Fibroblast of the aortic adventitia (primary cell): ENCODE measurements at regions not wholly inside any gene's neighbourhood (a gene's known extent, or its start where the extent isn't known, plus 50 kb on each side); places are given as distances from the start of the nearest gene placed in this dataset.

ENCODE experiments used
- DNase-seq: peaks from one replicate; pipeline ENCODE4 v3.0.0-alpha.2; 2010; ENCODE audit warnings: low read depth
- H3K4me3 ChIP-seq: 2 replicates; pipeline ENCODE4 v1.5.1; 2011; ENCODE audit warnings: low read depth, mild to moderate bottlenecking, control low read depth, low read length, moderate library complexity
- CTCF ChIP-seq: IDR thresholded peaks from 2 replicates; pipeline ENCODE4 v1.5.1; 2011; ENCODE audit warnings: mild to moderate bottlenecking, low read length, control low read depth, inconsistent platforms; ENCODE audit not compliant: insufficient read depth

GRCh38 chr5:106489004-106489403 is 1181.7 kb downstream of the EFNA5 start:
- DNase-seq, result peak; percentile 9
- no peak for TF ChIP-seq CTCF
- no peak overlapping the region for H3K4me3 ChIP-seq

GRCh38 chr5:106488407-106488806 is 1182.3 kb downstream of the EFNA5 start:
- TF ChIP-seq CTCF, result no peak
- H3K4me3 ChIP-seq, result no peak overlapping the region
- no peak for DNase-seq

- no peak for TF ChIP-seq CTCF
- peak; percentile 5 for DNase-seq
- H3K4me3 ChIP-seq, result no peak overlapping the region
Measured at GRCh38 chr5:106481374-106481773, 1189.4 kb downstream of the EFNA5 start.

- DNase-seq, result no peak
- H3K4me3 ChIP-seq, result no peak overlapping the region
- no peak for TF ChIP-seq CTCF
Measured at GRCh38 chr5:106476630-106477029, 1194.1 kb downstream of the EFNA5 start.

GRCh38 chr5:106474066-106474465 is 1196.7 kb downstream of the EFNA5 start:
- TF ChIP-seq CTCF, result no peak
- DNase-seq, result no peak
- no peak overlapping the region for H3K4me3 ChIP-seq

- peak; percentile 2 for DNase-seq
Measured at GRCh38 chr5:106459541-106459940, 1211.2 kb downstream of the EFNA5 start.

More at GRCh38 chr5:106459541-106459940, 1211.2 kb downstream of the EFNA5 start:
- no peak for TF ChIP-seq CTCF
- H3K4me3 ChIP-seq, result no peak overlapping the region
